EH (cell line): ENCODE measurements at regions not wholly inside any gene's neighbourhood (a gene's known extent, or its start where the extent isn't known, plus 50 kb on each side); places are given as distances from the start of the nearest gene placed in this dataset.
"Not testable (repeated sequence)": the region's sequence is repeated elsewhere in the genome, so short reads cannot be mapped to it uniquely, and the experiment has no call there.

Source experiments
- DNase-seq: peaks from one replicate; pipeline ENCODE4 v3.0.0-alpha.2; 2015; ENCODE audit warnings: low read depth

DNA sequence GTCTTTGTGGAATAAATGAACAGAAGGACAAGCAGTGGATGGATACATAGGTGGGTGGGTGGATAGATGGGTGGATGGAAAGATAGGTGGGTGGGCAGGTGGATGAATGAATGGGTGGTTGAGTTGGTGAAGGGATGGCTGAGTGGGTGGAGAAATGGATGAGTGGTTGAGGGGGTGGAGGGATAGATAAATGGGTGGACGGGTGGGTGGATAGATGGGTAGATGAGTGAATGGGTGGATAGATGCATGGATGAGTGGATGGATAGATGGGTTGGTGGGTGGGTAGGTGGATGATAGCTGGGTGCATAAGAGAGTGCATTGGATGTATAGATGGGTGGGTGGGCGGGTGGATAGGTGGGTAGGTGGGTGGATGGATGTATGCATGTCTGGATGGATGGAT lies 63.5 kb downstream of the UNC93B1 start:
- DNase-seq = not testable (repeated sequence)

DNA sequence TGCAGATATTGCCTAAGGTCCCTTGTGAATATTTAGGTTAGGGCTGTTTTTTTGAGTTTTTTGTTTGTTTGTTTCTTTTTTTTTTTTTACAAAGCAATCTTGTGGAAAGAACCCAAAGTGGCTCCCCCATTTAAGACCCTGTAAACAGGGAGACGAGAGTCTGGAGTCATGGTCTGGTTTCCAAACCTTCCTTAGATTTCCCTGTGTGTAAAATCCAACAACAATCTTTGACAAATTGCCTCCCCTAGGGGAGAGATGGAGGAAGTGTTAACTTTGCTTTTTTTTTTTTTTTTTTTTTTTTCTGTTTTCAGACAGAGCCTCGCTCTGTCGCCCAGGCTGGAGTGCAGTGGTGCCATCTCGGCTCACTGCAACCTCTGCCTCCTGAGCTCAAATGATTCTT lies 64.9 kb downstream of the UNC93B1 start:
- DNase-seq = not testable (repeated sequence)

- DNase-seq = not testable (repeated sequence)
Observed at GRCh38 chr11:67938371-67938770, 65.5 kb downstream of the UNC93B1 start.

DNA sequence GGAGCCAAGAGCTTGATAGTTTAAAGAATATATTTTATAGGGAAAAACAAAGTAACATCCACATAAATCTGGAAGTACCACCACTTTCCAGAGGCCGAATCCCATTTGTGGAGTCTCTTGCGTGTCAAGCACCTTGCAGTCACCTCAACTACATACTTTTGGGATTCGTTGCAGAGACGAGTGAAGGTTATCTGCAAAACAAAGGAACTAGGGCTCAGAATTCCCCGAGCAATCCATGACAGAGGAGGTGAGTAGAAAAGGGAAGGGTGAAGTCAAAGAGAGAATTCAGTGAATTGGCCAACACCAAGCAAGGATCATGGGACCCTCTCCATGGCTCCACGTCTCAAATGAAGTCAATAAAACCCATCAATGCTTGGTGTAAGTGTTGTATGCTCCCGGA lies 80.3 kb downstream of the UNC93B1 start:
- DNase-seq = not testable (repeated sequence)

DNA sequence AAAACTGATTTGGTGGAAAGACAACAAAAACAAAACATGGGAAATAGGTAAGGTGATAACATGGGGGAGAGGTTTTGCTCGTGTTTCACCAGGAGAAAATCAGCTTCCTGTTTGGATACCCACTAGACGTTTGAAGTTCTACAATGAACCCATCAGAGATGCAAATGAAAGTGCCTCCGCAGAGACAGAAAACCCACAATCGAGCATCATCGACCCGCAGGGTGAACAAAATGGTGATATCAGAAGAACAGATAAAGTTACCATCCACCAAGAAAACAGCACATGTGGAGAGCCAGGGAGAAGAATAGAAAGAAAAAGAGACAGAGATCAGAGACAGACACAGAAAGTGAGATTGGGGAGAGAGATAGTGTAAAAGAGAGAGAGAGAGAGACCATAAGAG lies 83.4 kb downstream of the UNC93B1 start:
- DNase-seq = not testable (repeated sequence)

GRCh38 chr11:67912184-67912583 lies 91.7 kb downstream of the UNC93B1 start:
- not testable (repeated sequence) for DNase-seq

- not testable (repeated sequence) for DNase-seq
Observed at GRCh38 chr11:67911211-67911610, 92.7 kb downstream of the UNC93B1 start.

DNA sequence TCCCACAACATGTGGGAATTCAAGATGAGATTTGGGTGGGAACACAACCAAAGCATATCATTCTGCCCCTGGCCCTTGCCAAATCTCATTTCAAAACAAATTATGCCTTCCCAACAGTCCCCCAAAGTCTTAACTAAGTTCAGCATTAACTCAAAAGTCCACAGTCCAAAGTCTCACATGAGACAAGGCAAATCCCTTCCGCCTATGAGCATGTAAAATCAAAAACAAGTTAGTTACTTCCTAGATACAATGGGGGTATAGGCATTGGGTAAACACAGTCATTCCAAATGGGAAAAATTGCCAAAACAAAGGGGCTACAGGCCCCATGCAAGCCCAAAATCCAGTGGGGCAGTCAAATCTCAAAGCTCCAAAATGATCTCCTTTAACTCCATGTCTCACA lies 93.1 kb downstream of the UNC93B1 start:
- DNase-seq = not testable (repeated sequence)

DNA sequence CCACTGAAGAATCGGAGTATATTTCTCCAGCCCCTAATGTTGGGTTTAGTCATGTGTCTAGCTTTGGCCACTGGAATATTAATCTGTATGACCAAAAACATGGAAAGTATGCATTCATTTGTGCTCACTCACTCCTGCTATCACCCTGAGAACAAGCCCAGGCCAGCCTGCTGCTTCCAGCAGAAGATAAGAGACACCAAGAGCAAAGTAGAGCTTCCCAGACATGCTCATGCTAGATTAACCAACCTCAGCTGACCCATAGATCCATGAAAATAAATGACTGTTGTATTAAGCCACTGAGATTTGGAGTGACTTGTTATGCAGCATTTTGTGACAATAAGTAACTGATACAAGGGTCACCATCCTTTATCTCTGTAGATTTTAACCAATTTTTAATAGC lies 96.9 kb downstream of the UNC93B1 start:
- DNase-seq = not testable (repeated sequence)

DNA sequence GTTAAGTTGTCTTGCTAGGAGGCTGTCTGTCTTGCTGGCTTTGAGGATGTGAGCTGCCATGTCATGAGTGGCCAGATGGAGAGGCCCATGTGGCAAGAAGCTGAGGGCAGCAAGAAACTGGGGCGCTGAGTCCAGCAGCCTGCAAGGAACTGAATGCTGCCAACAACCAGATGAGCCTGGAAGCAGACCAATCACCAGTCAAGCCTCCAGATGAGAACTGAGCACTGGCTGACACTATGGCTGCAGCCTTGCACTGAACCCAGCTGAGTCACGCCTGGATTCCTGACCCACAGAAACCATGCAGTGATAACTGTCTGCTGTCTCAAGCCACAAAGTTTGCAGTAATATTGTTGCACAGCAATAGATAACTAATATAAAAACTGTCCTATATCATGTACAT lies 104.4 kb downstream of the UNC93B1 start:
- peak; percentile 42 for DNase-seq

DNA sequence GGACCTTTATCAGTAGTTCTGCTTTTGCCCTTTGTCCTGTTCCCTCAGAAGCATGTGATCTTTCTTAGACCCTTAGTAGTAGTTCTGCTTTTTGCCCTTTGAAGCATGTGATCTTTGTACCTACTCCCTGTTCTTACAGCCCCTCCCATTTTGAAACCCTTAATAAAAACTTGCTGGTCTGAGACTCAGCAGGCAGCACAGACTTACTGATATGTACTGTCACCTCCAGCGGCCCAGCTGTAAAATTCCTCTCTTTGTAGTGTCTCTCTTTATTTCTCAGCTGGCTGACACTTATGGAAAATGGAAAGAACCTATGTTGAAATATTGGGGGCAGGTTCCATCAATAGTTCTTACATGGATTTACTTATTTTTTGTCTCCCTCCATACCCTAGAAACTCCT lies 110.4 kb downstream of the UNC93B1 start:
- DNase-seq = not testable (repeated sequence)

- not testable (repeated sequence) for DNase-seq
Observed at GRCh38 chr11:67889646-67890045, 114.3 kb downstream of the UNC93B1 start.

GRCh38 chr11:67888056-67888455 lies 115.8 kb downstream of the UNC93B1 start:
- DNase-seq = not testable (repeated sequence)

- not testable (repeated sequence) for DNase-seq
Observed at GRCh38 chr11:67886672-67887071, 117.2 kb downstream of the UNC93B1 start.

DNA sequence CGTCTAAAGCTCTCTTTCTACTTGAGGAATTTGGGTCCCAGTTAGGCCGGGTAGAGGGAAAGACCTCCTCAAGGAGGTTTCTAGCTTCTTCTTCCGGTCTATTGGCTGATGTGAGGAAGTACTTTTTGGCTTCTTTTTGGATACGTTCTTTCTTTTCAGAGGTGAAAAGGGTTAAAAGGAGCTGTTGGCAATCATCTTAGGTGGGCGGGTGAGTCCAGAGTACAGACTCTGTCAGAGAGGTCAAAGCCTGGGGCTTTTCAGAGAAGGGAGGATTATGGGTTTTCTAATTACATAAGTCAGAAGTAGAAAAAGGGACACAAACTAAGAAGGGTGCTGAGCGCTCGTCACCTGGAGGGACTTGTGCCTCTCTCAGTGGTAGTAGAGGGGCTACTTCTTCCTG lies 117.7 kb downstream of the UNC93B1 start:
- DNase-seq = not testable (repeated sequence)

- DNase-seq = not testable (repeated sequence)
Observed at GRCh38 chr11:67885574-67885973, 118.3 kb downstream of the UNC93B1 start.

DNA sequence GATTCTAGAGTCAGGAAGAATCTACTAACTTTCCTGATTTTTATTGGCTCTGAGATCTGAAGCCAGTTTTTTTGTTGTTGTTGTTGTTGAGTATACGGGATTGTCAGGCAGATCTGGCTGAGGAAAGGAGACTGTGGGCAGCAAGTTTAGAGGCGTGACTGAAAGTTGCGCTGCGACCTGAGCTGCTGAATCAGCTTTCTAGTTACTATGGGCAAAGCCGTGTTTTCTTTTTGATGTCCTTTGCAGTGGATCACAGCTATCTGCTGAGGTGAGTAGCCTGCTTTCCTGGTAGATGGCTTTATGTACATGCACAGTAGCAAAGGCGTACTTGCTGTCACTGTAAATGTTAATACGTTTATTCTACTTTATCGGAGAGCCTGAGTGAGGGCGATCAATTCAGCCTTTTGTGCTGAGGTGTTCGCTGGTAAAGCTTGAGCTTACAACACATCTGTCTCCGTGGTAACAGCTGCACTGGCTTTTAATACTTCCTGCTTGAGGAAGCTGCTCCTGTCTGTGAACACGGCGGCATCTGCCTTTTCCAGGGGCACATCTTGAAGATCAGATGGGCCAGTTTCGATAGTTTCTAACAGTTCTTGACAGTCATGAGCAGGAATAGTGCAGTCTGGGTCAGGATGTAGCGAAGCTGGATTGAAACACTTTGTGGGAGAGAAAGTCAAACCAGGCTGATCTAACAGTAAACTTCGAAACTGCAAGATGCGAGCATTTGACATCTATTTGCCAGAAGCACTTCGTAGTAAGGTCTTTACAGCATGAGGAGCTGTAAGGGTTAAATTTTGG lies 118.9 kb downstream of the UNC93B1 start:
- DNase-seq = not testable (repeated sequence)

- not testable (repeated sequence) for DNase-seq
Observed at GRCh38 chr11:67884073-67884757, 119.7 kb downstream of the UNC93B1 start.

DNA sequence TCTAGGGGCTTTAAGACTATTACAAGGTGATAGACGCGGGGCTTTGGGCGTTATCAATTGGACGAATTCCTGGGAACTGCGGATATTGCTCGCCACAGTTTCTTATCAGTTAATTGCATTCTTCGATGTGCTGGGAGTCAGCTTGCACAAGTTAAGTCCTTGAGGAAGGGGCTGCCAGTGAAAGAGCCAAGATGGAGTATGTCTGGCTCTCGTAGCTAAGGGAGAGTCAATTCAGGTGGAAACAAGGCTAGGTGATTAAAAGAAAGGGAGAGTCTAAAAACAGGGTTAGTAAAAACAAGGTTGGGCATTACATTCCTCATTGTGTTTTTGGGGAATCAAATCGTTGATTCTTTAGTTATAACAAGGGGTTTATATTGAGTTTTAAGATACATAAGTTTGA lies 121.6 kb downstream of the UNC93B1 start:
- DNase-seq = not testable (repeated sequence)

DNA sequence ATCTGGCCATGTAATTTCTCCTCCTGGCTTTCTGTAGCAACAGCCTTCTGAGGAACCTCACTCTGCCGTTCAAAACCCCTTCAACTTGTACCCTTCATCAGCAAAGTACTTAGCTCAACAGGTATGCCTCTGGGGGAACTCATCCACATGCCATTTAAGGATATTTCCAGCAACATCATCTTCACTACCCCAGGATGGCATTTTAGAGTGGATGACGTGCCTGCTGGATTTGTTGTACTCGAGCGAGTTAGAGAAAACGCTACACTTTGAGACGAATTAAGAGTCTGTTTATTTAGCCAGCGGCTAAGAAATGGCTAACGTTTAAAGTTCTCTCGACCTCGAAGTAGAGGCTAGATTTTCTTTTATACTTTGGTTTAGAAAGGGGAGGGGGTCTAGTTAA lies 122.1 kb downstream of the UNC93B1 start:
- not testable (repeated sequence) for DNase-seq

GRCh38 chr11:67880594-67881196 lies 123.2 kb downstream of the UNC93B1 start:
- not testable (repeated sequence) for DNase-seq

GRCh38 chr11:67878666-67879065 lies 125.2 kb downstream of the UNC93B1 start:
- not testable (repeated sequence) for DNase-seq

DNA sequence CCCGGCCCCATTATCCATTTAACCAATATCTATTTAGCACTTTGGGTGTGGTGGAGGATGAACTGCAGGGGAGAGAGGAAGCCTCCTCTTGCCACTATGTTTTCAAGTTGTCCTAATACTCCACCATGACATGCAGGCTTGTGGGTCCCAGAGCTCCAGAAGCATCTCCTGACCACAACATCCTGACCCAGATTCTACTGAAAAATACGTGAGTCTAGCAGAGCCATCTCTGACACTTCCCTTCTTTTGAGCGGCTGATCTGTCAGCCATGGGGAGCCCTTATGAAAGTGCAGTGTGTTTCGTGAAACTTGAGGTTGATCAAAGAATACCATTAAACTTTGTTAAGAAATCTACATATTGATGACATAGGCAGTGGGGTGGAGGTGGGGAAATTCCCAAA lies 126.6 kb downstream of the UNC93B1 start:
- not testable (repeated sequence) for DNase-seq
